HL-60/S4 treated with phorbol 12-myristate 13-acetate at 8.2 ng/mL for 4 days and 3 days (cell line): ENCODE measurements at regions not wholly inside any gene's neighbourhood (a gene's known extent, or its start where the extent isn't known, plus 50 kb on each side); places are given as distances from the start of the nearest gene placed in this dataset.
"Not testable (repeated sequence)": the region's sequence is repeated elsewhere in the genome, so short reads cannot be mapped to it uniquely, and the experiment has no call there.

Source experiments
- in situ Hi-C: fragments of 300-500 bp; cut with MboI; formaldehyde crosslinking; loops from 2 replicates; pipeline ENCODE4 v1.15.0; 2022; ENCODE audit warnings: low sequenced_read_pairs

DNA sequence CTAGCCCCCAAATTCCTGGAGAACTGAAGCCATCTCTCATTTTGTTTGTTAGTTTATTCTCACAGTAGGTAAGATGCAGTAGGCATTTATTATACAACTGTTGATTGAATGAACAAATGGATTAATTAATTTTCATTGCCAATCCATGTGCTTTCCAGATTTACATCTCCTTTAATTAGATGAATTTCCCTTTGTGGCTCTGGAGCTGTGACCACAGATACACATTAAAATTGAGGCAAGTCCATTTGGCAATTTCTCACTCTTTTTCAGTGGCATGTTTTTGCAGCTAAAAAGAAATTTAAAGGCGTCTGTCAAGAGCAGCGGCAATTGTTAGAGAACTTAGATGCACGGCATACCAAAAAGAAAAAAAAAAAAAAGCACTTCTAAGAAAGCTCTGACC lies 635.4 kb upstream of the SOX9 start:
- in situ Hi-C loops: no loop called here

DNA sequence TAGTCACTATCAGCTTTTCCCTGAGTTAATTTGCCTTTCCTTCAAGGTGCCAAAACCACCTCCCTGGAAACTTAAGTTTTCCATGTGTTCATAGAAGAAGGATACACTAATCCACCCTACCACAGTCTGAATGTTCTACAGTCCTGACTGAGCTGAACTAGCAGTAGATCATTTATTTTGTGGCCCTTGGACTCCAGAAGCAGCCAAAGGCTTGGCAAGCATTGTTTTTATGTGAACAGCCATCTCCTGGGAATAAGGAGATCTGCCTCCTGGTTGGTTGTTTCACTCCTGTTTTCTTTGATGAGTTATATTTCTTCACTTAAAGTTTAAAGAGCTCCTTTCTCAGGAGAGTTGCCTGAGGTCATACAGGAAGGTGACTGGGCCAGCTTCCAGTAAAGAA lies 634.6 kb upstream of the SOX9 start:
- in situ Hi-C loops: no loop called here

DNA sequence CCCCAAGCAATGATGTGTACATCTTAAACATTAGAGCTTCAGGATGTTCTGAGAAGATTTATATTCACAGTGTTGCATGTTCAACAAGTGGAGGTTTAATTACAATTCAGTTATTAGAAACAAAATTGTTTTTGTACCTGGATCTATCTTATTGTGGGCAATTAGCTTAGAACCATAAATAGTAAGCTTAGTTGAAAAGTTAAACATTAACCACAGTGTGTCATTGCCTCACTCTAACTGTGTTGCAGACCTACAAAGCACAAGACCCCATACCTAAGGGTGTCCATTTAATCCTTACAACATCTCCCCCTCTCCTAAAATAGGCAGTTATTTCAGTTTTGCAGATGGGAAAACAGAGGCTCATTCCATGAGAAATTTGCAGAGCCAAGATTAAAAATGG lies 632.0 kb upstream of the SOX9 start:
- in situ Hi-C loops: no loop called here

DNA sequence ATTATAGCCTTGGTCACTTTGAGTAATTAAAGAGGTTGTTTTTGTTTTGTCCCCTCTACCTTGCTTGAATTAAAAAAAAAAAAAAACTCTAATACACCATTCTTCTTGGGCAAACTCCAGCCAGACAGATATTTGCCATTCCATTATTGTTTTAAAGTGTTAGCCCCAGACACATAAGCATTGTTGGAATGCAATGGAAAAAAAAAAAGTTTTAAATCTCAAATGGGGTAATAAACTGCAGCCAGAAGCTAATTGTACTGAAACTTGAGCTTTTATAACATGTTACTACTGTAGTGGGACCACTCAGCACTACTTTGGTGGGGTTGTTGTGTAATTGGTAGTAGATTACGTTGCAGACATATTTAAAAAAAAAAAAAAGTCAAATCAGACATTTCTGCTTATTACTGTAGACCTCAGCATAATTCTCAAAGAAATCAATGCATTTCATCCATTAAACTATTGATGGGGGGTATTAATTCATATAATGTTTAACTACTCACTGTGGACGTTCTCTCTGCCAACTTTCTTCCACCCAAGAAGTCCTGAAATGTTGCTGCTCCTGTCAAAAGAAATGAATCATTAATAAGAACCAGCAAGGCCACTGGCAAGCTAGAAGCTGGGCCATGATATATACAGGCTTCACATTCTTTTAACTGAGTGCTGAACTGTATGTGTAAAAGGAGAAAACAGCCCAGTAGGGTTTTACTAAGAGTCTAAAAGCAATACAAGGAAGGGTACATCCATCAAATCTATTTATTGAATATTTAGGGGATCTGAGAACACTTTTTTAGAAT lies 626.6 kb upstream of the SOX9 start:
- in situ Hi-C loops: no loop called here

DNA sequence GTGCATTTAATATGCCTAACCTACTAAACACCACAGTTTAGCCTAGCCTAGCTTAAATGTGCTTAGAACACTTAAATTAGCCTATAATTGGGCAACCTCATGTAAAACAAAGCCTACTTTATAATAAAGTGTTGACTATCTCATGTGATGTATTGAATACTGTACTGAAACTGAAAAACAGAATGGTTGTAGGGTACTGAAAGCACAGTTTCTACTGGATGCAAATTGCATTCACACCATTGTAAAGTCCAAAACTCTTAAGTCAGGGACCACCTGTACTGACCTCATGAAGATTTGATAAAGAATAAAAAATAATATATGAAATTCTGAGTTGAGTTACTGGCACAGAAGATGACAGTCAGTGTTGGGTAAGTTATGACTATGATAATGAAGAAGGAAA lies 625.4 kb upstream of the SOX9 start:
- in situ Hi-C loops: no loop called here

DNA sequence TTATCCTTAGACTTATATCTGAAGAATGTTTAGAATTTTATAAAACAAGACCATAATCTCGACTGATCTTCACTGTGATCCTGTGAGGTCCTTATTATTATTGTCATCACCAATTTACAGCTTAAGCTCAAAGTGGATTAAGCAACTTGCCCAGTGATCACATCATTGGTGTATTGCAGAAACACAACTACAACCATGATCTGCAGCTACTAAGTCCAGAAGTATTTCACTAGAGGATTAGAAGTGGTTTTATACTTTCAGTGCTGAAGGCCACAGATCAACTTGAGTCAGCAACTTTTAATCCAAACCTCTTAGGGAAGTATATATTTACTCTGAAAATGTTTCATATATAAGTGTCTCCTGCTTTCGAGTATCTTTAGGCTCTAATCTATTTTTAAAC lies 624.3 kb upstream of the SOX9 start:
- in situ Hi-C loops: no loop called here

DNA sequence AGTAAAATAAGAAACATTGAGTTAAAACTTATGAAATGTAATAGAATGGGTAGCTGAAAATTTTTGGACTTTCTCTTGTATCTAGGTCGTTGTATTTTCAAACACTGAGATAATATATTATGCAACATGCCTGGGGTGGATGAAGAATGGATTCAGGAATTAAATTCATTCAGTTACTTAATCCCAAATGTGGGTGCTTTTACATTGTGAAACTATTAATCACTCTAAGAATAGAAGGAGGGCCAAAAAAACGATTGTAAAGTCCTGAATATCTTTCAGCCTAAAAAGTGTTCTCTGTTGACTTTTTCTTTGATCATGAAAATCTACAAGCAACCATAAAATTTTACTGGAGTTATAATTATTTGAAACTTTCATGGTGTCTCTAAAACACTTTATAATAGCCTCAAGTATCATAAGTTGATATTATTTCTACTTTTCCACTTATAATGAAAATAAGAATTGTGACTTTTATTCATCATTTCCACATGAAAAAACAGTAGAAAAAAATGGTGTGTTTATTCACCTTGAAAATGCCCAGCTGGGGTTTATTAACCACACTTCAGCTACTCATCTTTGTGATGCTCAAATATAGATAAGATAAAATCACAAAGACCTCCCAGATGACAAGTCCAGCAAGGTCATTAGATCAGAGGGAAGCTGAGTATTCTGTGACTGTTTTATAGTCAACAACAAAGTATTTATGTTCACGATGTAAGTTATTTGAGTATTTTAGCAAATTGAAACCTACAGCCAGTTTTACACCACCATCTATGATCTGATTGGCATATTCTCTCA lies 619.9 kb upstream of the SOX9 start:
- in situ Hi-C loops: no loop called here

DNA sequence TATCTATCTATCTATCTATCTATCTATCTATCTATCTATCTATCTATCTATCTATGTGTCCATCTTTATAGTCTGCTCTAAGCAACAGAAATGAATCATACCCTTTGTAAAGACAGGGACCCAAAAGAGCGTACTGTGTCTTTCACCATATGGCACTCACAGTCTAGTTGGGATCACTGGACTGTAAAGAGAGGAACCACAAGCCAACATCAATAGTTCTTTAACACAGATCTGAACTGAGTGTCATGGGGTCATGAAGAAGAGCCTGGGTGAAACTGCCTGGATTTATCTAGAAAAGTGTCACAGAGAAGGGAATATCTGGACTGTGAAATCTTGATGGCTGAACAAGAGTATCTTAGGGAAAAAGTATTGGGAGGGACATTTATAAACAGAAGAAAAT lies 619.1 kb upstream of the SOX9 start:
- in situ Hi-C loops: no loop called here

DNA sequence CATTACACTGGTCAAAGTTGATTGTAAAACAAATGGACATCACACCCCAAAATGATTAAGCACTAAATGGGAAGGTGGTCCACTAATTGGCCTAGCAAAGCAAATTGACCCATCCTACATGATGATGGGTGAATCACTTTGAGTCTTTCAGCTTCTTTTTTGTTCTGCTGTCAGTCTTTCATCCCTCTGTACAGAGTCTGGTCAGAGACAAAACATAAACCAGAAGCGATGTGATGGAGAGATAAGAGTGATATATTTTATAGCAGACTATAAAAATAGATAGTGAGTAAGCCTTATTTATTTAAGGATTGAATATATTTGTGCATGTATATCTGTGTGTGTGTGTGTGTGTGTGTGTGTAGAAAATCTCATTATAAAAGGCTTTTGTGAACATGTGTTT lies 618.4 kb upstream of the SOX9 start:
- in situ Hi-C loops: no loop called here

DNA sequence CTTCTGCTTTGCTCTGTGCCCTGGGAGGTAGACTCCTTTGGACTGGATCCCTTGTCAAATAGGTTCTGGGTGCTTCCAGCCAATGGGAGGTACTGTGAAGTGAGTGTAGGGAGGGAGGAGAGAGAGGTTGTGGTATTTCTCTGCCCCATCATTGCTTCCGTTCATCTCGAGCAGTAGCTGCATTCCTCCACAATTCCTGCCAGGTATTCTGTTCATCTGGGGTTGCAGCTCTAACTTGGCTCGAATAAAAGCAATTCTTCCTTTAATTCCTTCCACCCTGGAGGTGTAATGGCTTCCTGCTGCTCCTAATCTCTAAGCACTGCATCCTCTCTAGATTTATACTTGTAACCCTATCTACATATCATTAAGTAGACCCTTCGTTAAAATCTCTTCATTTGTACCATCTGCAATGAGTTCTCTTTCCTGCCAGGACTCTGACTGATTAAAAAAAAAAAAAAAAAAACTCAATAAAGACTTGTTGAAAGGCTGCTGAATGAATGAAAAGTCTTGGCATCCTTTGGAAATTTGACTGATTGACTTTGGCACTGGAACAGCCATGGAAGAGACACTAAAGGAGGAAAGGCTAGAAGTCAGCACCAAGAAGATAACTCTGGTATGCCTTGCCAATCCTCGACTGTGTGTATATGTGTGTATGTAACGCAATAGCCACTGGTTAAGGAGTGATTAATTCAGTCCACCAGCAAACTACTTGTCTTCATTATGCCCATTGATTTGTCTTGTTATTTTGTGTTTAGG lies 616.9 kb upstream of the SOX9 start:
- in situ Hi-C loops: no loop called here

DNA sequence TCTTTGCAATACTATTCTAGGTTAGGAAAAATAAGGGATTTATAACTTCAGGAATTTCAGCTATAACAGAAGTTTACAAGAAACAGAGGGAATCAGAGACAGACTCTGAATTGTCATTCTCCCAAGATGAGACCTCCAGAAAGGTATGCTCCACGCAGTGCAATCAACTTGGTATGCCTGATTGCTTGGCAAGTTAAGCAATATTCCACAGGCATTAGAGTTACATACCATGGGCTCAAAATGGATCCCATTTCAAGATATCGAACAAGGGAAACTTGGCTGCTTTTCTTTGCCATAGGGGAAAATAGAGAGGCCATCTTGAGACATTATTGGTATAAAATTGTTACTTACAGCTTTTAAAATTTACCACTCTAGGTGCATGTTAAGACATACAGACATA lies 615.6 kb upstream of the SOX9 start:
- in situ Hi-C loops: no loop called here

DNA sequence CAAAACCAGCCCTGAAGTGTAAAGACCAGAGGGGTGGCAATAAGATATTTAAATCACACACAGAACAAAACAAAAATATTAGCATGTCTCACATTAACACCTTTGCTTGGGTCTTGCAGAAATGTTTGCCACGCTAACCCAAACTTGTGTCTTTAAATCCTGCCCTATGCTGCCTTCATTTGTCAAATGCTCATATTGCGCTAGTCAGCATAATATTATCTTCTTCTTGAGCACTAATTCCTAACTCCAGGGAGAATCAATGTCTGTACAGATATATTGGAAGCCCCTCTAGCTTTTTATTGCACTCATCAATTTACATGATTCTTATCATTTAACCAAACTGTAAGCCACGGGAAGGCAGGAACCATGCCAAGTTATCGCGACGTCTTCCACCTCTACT lies 614.8 kb upstream of the SOX9 start:
- in situ Hi-C loops: no loop called here

DNA sequence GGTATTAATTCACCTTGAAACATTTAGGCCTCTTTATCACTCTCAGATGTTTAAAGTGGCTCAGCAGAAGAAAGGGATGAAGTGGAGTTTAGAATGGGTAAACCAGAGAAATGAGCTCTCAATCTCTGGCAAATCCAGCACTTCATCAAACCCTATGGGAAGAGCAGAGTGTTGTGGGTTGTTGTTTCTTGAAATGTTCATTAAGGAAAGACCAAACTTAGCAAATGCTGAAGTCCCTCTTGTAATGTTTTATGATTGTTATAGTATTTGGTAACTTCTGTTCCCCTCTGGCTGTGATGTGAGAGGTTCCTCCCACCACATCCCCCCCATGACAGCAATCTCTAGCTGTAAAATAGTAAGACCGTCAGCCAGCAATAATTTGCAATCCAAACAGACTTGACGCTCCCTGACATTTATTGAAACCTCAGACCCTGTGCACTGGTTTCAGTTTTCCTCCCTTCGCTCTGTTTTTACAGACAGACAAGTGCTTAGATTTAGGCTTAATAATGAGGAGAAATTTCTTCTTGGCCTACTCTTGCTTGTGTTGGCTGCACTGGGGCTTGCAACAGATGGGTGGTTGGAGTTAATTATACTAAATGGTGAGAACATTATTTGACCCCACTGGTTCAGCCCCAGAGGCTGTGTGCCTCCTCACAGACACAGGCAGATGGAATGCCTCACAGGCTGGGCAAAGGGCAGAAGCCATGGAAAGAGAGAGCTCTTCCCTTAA lies 609.4 kb upstream of the SOX9 start:
- in situ Hi-C loops: no loop called here

DNA sequence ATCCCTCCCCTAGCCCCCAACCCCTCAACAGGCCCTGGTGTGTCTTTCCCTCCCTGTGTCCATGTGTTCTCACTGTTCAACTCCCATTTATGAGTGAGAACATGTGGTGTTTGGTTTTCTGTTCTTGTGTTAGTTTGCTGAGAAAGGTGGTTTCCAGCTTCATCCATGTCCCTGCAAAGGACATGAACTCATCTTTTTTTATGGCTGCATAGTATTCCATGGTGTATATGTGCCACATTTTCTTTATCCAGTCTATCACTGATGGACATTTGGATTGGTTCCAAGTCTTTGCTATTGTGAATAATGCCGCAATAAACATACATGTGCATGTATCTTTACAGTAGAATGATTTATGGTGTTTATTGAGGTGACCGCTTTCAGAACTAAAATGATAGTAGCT lies 607.1 kb upstream of the SOX9 start:
- in situ Hi-C loops: not testable (repeated sequence)

DNA sequence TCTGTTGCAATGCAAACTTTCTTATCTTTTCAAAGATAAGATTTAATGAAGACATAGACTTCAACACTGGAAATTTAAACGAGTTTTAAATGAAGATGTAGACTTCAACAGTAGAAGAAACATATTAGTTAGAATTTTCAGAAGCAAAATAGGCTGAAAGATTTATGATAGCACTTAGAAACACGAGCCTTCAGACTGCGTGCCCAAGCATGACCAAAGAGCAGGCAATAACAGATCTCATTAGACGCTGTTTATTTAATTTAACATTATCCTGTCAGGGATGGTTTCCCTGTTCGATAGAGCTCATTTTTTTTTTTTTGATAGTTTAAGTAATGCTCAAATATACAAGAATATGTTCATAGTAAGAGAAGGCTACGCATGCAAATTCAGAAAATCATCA lies 604.7 kb upstream of the SOX9 start:
- in situ Hi-C loops: no loop called here

DNA sequence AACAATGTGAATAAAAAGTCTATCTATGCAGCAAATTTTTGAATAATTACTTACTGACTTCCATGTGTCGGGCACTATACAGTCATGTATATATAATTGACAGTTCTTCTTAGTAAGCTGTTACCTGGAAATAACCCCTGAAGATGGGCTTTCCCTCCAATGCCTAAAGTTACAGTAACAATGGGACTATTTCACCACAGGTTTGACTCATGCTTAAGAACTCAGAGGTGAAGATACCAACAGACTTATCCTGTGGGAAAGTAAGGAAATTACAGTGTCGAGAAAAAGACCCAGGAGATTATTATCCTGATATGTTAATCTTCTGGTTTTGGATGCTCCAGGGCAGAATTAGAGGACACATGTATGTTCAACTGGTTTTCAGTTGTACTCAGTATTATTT lies 601.5 kb upstream of the SOX9 start:
- in situ Hi-C loops: no loop called here

DNA sequence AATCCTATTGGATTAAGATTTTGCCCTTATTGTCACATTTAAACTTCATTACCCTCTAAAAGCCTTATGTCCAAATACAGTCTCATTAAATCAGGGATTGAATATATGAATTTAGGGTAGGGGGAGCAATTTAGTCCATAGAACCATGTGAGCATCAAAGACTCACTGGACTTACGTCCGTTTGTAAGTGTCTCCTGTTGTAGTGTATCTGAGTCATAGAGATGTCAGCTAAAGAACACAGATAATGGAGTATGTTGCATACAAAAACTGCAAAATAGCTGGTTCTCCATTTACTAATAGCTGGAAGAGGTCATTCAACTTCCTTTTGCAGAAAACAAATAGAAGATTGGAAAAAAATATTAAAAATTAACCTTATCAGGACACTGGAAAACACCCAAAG lies 599.1 kb upstream of the SOX9 start:
- in situ Hi-C loops: no loop called here

DNA sequence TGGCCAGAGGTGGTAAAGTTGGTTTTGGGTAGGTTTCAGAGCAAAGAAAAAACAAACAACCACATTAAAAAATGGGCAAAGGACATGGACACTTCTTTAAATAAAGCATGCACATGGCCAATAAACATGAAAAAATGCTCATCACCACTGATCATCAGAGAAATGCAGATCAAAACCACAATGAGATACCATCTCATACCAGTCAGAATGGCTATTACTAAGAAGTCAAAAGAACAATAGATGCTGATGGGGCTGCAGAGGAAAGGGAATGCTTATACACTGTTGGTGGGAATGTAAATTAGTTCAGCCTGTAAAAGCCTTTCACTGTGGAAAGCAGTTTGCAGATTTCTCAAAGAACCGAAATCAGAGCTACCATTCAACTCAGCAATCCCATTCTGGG lies 598.4 kb upstream of the SOX9 start:
- in situ Hi-C loops: no loop called here

DNA sequence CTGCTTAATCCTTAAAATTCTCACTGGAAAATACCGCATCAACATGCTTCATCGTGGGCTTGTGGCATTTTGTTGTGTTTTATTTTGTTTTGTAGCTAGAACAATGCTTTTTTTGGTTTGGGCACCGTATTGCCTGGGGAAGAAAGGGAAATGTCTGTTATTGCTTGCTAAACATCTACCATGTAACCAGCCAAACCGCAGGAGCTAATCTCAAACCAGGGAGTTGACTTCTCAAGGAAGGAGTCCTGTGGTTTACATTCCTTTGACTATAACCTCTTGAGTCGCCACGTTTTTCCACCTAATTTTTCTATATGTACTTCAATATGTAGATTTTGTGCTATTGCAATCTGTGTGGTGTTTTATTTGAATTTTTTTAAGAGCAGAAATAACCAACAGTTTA lies 593.5 kb upstream of the SOX9 start:
- in situ Hi-C loops: no loop called here

DNA sequence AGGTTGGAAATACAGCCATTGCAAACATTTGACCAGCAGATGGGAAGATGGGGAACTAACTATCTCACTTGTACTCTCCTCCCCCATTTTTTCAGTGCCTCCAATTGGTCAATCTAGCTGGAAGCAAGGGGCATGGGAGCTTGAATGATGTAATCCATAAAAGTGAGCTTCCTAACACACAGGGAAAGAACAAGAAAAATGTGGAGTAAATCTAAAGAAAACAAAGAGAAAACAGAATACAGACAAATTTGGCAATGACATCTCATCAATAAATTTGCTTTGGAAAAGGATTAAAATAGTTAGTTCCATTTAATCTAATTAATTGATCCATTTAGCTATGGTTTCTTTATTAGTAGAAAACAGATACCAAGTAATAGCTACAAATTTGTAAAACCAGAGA lies 592.6 kb upstream of the SOX9 start:
- in situ Hi-C loops: no loop called here

DNA sequence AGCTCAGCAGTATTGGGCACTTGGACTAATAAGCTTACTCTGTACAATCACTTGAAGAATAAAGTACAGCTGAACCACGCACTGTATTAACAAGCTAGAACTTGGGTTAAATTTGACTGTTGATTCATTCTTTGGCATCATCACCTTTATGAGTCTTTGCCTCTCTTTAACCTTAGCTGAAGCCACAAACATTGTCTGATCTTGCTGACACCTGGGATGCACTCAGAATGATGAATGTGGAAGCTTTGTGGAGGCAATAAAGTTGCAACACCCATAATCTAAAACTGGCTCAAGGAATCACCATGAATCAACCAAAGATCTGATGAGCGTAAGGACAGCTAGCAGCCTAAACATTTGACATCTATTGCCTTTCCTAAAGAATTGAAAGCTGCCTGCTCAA lies 590.6 kb upstream of the SOX9 start:
- in situ Hi-C loops: no loop called here
